ENCODE measurements at regions not wholly inside any gene's neighbourhood (a gene's known extent, or its start where the extent isn't known, plus 50 kb on each side); places are given as distances from the start of the nearest gene placed in this dataset.
"Not testable (repeated sequence)": the region's sequence is repeated elsewhere in the genome, so short reads cannot be mapped to it uniquely, and the experiment has no call there.

DNA sequence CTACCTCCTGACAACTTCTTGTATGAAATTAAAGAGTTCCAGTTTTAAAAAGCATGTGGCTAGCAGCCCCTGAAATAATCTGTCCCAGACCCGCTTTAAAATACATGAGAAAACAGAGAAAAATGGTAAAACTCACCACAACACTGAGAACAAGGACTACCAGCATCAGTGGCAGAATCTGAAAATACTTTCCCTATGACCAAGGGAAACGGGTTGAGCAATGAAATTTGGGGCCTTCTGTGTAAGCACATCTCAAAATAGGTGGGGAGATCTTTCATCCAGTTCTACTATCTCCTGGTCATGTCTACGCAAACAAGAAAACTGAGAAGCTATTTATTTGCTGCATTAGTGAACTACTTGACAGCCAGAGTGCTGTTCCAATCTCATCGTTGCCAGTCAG, 172.3 kb downstream of the LNPK start:
- no peak for DNase-seq (ENCODE audit: low read depth)

GRCh38 chr2:175827856-175828255, 174.2 kb downstream of the LNPK start:
- no peak for DNase-seq (ENCODE audit: low read depth)

GRCh38 chr2:175824243-175824642, 177.8 kb downstream of the LNPK start:
- DNase-seq (ENCODE audit: low read depth), result no peak

DNA sequence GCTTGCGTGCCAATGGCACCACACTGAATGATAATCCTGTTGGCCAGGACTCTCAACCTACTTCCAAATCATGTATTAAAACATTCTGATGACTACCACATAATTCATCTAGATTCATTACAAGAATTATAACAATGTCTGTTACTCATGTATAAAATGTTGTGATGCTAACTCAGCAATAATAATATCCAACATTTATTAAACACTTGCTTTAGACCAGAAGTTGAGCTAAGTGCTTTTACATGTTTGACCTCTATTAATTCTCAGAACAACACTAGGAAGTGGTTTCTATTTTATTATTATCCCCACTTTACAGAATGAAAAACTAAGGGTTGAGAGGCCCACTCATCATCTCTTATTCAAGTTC, 178.4 kb downstream of the LNPK start:
- no peak for DNase-seq (ENCODE audit: low read depth)

GRCh38 chr2:175823002-175823706, 178.9 kb downstream of the LNPK start:
- DNase-seq (ENCODE audit: low read depth), result no peak

DNA sequence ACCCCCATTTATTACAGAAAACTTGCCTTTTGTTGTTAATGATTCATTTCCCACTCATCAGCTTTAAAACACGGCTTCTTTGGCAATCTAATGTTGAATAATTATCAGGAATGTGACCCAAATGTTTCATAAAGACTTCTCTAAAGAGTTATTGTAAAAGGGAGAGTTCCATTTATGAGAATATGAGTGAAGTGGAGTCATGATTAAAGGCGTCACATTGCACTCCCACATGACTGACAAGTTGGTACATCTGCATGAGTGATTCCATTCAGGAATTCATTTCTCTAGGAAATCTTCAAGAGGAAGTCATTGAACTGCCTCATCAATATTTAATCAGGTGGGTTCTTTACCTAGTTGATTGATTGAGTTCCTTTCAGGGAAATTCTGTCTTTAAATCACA, 184.8 kb downstream of the LNPK start:
- DNase-seq (ENCODE audit: low read depth), result no peak

GRCh38 chr2:175815537-175815936, 186.5 kb downstream of the LNPK start:
- DNase-seq (ENCODE audit: low read depth), result no peak

GRCh38 chr2:175811971-175812370, 190.1 kb downstream of the LNPK start:
- no peak for DNase-seq (ENCODE audit: low read depth)

DNA sequence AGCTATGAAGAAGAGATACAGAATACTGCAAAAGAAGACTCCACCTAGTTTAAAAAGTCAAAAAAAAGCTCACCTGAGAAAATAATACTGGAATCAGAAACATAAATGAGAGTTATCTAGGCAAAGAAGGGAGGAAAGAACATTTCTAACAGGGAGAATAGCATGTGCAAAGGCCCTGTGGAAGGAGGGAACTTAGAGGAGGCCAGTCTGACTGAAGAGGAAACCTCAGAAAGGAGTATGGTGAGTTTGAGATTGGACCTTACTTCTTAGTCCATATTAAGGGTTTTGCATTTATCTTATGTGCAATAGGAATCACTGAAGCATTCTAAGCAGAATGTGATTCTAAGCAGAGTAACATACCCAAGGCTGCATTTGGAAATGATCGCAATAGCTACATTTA, 193.2 kb downstream of the LNPK start:
- no peak for DNase-seq (ENCODE audit: low read depth)

DNA sequence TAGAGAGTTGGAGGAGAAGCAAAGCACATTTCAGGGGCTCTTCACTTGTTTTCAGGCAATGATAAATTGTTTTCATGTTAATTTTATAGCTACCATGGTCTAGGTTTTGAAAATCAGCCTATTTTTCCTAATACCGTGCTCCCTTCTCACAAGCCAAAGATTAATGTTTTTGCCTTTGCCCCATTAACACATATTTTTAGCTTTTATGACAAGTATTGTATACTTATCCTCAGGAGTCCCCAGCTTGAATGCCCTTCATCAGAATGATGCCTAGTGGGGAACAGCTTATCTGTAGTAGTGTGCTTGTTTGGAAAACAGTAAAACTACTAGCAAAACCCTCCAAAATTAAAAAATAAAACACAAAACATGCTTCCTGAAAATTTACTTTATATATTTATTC, 194.0 kb downstream of the LNPK start:
- no peak for DNase-seq (ENCODE audit: low read depth)

- no peak for DNase-seq (ENCODE audit: low read depth)
Observed at GRCh38 chr2:175807031-175807873, 194.8 kb downstream of the LNPK start.

DNA sequence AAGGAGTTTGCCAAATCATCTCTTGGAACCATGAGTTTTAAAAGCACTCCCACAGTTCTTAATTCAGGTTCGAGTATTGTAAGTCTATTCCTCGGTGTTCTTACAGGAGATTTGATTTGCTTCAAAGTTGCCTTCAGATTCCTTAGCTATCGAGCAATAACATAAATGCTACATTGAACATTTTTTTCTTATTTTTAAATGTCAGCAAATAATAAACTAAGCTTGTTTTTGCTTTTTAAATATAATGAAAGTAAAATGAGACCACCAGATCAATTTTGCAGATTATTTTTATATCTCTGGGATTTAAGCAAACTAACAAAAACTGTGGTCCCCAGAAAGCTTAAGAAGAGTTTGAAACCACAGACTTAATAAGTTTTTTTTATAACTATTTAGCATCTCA, 195.5 kb downstream of the LNPK start:
- DNase-seq (ENCODE audit: low read depth), result no peak

GRCh38 chr2:175806125-175806490, 196.0 kb downstream of the LNPK start:
- no peak for DNase-seq (ENCODE audit: low read depth)

- DNase-seq (ENCODE audit: low read depth), result no peak
Observed at GRCh38 chr2:175805442-175806124, 196.5 kb downstream of the LNPK start.

- no peak for DNase-seq (ENCODE audit: low read depth)
Observed at GRCh38 chr2:175804122-175804521, 197.9 kb downstream of the LNPK start.

GRCh38 chr2:175796422-175796821, 205.6 kb downstream of the LNPK start:
- not testable (repeated sequence) for DNase-seq (ENCODE audit: low read depth)

GRCh38 chr2:175793648-175794047, 208.4 kb downstream of the LNPK start:
- no peak for DNase-seq (ENCODE audit: low read depth)

- DNase-seq (ENCODE audit: low read depth), result no peak
Observed at GRCh38 chr2:175792881-175793280, 209.2 kb downstream of the LNPK start.

GRCh38 chr2:175792199-175792598, 209.9 kb downstream of the LNPK start:
- DNase-seq (ENCODE audit: low read depth), result no peak

- DNase-seq (ENCODE audit: low read depth), result no peak
Observed at GRCh38 chr2:175786471-175787124, 215.5 kb downstream of the LNPK start.

DNA sequence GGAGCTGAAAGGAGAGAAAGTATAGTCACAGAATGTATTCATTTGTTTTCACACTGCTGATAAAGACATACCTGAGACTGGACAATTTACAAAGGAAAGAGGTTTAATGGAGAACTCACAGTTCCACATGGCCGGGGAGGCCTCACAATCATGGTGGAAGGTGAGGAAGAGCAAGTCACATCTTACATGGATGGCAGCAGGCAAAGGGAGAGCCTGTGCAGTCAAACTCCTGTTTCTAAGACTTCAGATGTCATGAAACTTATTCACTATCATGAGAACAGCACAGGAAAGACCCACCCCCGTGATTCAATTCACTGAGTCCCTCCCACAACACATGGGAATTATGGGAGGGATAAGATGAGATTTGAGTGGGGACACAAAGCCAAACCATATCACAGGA, 224.7 kb downstream of the LNPK start:
- not testable (repeated sequence) for DNase-seq (ENCODE audit: low read depth)

DNA sequence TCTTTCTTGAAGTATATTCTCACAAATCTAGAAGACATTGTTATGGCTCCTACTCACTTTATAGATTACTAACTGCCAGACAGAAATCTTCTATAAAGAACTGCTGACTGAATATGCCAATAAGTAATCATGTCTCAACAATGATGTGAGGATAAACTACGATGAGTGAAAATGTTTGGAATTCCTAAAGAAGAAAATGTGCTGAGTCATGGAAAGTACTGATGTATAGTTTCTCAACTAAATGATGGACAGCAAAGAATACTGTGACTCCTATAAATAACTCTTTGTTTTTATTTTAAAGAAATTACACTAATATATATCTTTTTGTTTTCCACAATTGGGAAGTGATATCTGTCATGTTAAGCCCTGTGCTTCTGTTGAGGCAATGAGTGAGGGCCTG, 232.9 kb downstream of the LNPK start:
- no peak for DNase-seq (ENCODE audit: low read depth)

DNA sequence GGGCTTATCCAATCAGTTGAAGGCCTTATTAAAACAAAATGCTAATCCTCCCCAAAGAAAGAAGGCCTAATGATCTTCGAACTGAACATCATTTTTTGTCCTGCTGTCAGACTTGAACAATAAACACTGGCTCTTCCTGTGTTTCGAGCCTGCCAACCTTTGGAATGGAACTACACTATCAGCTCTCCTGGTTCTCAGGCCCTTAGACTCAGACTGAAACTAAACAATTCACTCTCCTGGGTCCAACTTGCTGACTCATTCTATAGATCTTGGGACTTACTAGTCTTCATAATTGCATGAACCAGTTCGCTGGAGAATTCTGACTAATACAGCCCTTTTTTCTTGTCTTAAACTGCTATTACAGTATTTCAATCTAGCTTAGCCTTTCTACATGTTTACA, 235.2 kb downstream of the LNPK start:
- DNase-seq (ENCODE audit: low read depth), result no peak
